ENCODE measurements at regions not wholly inside any gene's neighbourhood (a gene's known extent, or its start where the extent isn't known, plus 50 kb on each side); places are given as distances from the start of the nearest gene placed in this dataset.

DNA sequence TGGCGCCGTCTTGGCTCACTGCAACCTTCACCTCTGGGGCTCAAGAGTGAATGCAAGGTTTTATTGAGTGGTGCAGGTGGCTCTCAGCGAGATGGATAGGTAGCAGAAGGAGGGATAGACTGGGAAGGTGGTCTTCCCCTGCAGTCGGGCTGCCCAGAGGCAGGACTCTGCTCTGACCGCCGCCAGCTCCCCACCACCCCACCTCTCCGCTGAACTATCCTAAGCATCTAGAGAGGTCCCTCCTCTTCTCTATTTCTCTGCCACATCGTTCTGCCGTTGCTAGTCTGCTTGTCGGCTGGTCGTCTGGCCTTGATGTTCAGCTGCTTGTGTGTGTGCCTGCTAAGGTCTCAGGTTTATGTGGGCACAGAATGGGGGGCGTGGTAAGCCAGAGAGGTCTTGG, 54.5 kb upstream of the UGT2B15 start:
- TF ChIP-seq, protein P1, sequence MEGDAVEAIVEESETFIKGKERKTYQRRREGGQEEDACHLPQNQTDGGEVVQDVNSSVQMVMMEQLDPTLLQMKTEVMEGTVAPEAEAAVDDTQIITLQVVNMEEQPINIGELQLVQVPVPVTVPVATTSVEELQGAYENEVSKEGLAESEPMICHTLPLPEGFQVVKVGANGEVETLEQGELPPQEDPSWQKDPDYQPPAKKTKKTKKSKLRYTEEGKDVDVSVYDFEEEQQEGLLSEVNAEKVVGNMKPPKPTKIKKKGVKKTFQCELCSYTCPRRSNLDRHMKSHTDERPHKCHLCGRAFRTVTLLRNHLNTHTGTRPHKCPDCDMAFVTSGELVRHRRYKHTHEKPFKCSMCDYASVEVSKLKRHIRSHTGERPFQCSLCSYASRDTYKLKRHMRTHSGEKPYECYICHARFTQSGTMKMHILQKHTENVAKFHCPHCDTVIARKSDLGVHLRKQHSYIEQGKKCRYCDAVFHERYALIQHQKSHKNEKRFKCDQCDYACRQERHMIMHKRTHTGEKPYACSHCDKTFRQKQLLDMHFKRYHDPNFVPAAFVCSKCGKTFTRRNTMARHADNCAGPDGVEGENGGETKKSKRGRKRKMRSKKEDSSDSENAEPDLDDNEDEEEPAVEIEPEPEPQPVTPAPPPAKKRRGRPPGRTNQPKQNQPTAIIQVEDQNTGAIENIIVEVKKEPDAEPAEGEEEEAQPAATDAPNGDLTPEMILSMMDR (IDR thresholded peaks at IDR 0.05) = no peak
- TF ChIP-seq, protein P2, sequence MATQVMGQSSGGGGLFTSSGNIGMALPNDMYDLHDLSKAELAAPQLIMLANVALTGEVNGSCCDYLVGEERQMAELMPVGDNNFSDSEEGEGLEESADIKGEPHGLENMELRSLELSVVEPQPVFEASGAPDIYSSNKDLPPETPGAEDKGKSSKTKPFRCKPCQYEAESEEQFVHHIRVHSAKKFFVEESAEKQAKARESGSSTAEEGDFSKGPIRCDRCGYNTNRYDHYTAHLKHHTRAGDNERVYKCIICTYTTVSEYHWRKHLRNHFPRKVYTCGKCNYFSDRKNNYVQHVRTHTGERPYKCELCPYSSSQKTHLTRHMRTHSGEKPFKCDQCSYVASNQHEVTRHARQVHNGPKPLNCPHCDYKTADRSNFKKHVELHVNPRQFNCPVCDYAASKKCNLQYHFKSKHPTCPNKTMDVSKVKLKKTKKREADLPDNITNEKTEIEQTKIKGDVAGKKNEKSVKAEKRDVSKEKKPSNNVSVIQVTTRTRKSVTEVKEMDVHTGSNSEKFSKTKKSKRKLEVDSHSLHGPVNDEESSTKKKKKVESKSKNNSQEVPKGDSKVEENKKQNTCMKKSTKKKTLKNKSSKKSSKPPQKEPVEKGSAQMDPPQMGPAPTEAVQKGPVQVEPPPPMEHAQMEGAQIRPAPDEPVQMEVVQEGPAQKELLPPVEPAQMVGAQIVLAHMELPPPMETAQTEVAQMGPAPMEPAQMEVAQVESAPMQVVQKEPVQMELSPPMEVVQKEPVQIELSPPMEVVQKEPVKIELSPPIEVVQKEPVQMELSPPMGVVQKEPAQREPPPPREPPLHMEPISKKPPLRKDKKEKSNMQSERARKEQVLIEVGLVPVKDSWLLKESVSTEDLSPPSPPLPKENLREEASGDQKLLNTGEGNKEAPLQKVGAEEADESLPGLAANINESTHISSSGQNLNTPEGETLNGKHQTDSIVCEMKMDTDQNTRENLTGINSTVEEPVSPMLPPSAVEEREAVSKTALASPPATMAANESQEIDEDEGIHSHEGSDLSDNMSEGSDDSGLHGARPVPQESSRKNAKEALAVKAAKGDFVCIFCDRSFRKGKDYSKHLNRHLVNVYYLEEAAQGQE (IDR thresholded peaks at IDR 0.05; ENCODE audit: low read depth, low read length) = no peak
- TF ChIP-seq FOXM1 (IDR thresholded peaks at IDR 0.05; ENCODE audit: low read depth) = no peak
